HCT116 (cell line): ENCODE measurements at regions not wholly inside any gene's neighbourhood (a gene's known extent, or its start where the extent isn't known, plus 50 kb on each side); places are given as distances from the start of the nearest gene placed in this dataset.

Source experiments
- ATAC-seq: fragments of 200-7000 bp; cut with Tn5 transposase; 2 replicates; pipeline ENCODE4 v1.9.1; 2020; ENCODE audit warnings: mild to moderate bottlenecking, moderate library complexity
- BruUV-seq: library from RNA; stranded (reverse); fragments of 400-500 nt; replicated peaks from 2 replicates; lab custom pipeline; 2021; lab: Mats Ljungman, UMichigan
- CTCF ChIA-PET: fragments of 300-600 bp; sonication (Branson Sonifier 250); formaldehyde crosslinking; loops from one replicate; lab custom pipeline; 2021; ENCODE audit warnings: antibody characterized with exemption; lab: Charles Lee
- POLR2A ChIA-PET: fragments of 300-600, 350-600 bp; sonication (Branson Sonifier 250); formaldehyde crosslinking; loops from one replicate; lab custom pipeline; 2021; ENCODE audit warnings: antibody characterized with exemption; lab: Charles Lee
- RAD21 ChIA-PET, 2 experiments: fragments of 300-600 bp; sonication (Branson Sonifier 250); formaldehyde crosslinking; loops; one replicate each; lab custom pipeline; 2023; ENCODE audit warnings: low total read pairs in 2 of 2; ENCODE audit not compliant: uncharacterized antibody in 2 of 2, unreplicated experiment in 2 of 2, low non-redundant PET in 1 of 2; lab: Charles Lee
- DNase-seq: peaks from one replicate; pipeline ENCODE4 v3.0.0-alpha.2; 2010; ENCODE audit warnings: low read depth, low spot score
- H2AFZ ChIP-seq: fragments of 200-600 bp; shearing (Covaris generic), sonication (generic); 2 replicates; pipeline ENCODE4 v1.6.1; 2017; ENCODE audit warnings: low read depth, mixed run types, mixed read lengths, antibody characterized with exemption, low read length; ENCODE audit not compliant: poor library complexity, severe bottlenecking
- H3K27ac ChIP-seq: 2 replicates; pipeline ENCODE4 v1.5.1; 2012; ENCODE audit warnings: low read depth, low read length
- H3K27me3 ChIP-seq: fragments of 200-600 bp; sonication (generic); 2 replicates; pipeline ENCODE4 v1.6.1; 2016; ENCODE audit warnings: mixed run types, low read length, mixed read lengths; ENCODE audit not compliant: insufficient read depth
- H3K36me3 ChIP-seq, 2 experiments: fragments of 200-500 bp in 1 of 2; fragments of 200-600 bp in 1 of 2; sonication (Bioruptor generic) in 1 of 2; sonication (generic) in 1 of 2; 2 replicates each; pipeline versions ENCODE4 v1.5.1 to v1.6.1; 2014 to 2016; ENCODE audit warnings: low read length in 2 of 2, inconsistent platforms in 1 of 2, mixed read lengths in 1 of 2, mixed run types in 1 of 2; ENCODE audit not compliant: insufficient read depth in 2 of 2, control insufficient read depth in 1 of 2
- H3K4me1 ChIP-seq, 2 experiments: fragments of 200-600 bp in 1 of 2; sonication (generic) in 1 of 2; 2 replicates each; pipeline versions ENCODE4 v1.5.1 to v1.6.1; 2012 to 2017; ENCODE audit warnings: low read length in 2 of 2, inconsistent platforms in 1 of 2, mild to moderate bottlenecking in 1 of 2, mixed read lengths in 1 of 2, mixed run types in 1 of 2, moderate library complexity in 1 of 2; ENCODE audit not compliant: insufficient read depth in 2 of 2, control insufficient read depth in 1 of 2
- H3K4me2 ChIP-seq: fragments of 200-600 bp; sonication (generic); 2 replicates; pipeline ENCODE4 v1.6.1; 2017; ENCODE audit warnings: mixed run types, low read length, mixed read lengths
- H3K4me3 ChIP-seq, 2 experiments: fragments of 200-600 bp in 1 of 2; sonication (generic) in 1 of 2; replicated peaks in 1 of 2; 2 replicates each; pipeline ENCODE4 v1.5.1; 2011 to 2016; ENCODE audit warnings: low read length in 2 of 2, control low read depth in 1 of 2, low read depth in 1 of 2, mild to moderate bottlenecking in 1 of 2, mixed read lengths in 1 of 2, mixed run types in 1 of 2
- H3K79me2 ChIP-seq: fragments of 200-600 bp; sonication (generic); 2 replicates; pipeline ENCODE4 v1.6.1; 2017; ENCODE audit warnings: mild to moderate bottlenecking, mixed run types, low read length, moderate library complexity, mixed read lengths; ENCODE audit not compliant: insufficient read depth
- H3K9ac ChIP-seq: fragments of 200-600 bp; sonication (generic); 2 replicates; pipeline ENCODE4 v1.6.1; 2016; ENCODE audit warnings: low read length, mixed read lengths
- H3K9me2 ChIP-seq: fragments of 200-600 bp; sonication (generic), shearing (Covaris generic); 2 replicates; pipeline ENCODE4 v1.6.1; 2017; ENCODE audit warnings: mixed run types, mild to moderate bottlenecking, moderate library complexity; ENCODE audit not compliant: insufficient read depth
- H3K9me3 ChIP-seq, 2 experiments: fragments of 200-500 bp in 1 of 2; fragments of 200-600 bp in 1 of 2; sonication (Bioruptor generic) in 1 of 2; sonication (generic) in 1 of 2; 2 replicates each; pipeline ENCODE4 v1.6.1; 2014 to 2017; ENCODE audit warnings: low read length in 2 of 2, mixed read lengths in 2 of 2, inconsistent platforms in 1 of 2, low read depth in 1 of 2, mild to moderate bottlenecking in 1 of 2, mixed run types in 1 of 2, moderate library complexity in 1 of 2; ENCODE audit not compliant: control insufficient read depth in 1 of 2, insufficient read depth in 1 of 2
- H4K20me1 ChIP-seq: fragments of 200-600 bp; sonication (generic), shearing (Covaris generic); 2 replicates; pipeline ENCODE4 v1.6.1; 2017; ENCODE audit warnings: mixed run types, mild to moderate bottlenecking, moderate library complexity; ENCODE audit not compliant: insufficient read depth
- CBX3 ChIP-seq: IDR thresholded peaks from 2 replicates; pipeline ENCODE4 v1.6.1; 2012; ENCODE audit warnings: low read depth
- EGR1 ChIP-seq: IDR thresholded peaks from 2 replicates; pipeline ENCODE4 v1.6.1; 2012; ENCODE audit warnings: low read depth
- EZH2 ChIP-seq: fragments of 200-600 bp; sonication (generic); IDR thresholded peaks from 2 replicates; pipeline ENCODE4 v1.6.1; 2017; ENCODE audit warnings: antibody characterized with exemption, mixed run types
- EZH2phosphoT487 ChIP-seq: fragments of 200-600 bp; IDR thresholded peaks from 2 replicates; pipeline ENCODE4 v1.6.1; 2018; ENCODE audit warnings: antibody characterized with exemption, borderline replicate concordance
- FOSL1 ChIP-seq: IDR thresholded peaks from 2 replicates; pipeline ENCODE4 v1.6.1; 2012; ENCODE audit warnings: low read depth
- JUND ChIP-seq: IDR thresholded peaks from 2 replicates; pipeline ENCODE4 v1.6.1; 2012
- POLR2A ChIP-seq: IDR thresholded peaks from 2 replicates; pipeline ENCODE4 v1.7.0; 2011; ENCODE audit warnings: borderline replicate concordance; ENCODE audit not compliant: insufficient read depth, insufficient read length; ENCODE audit errors: extremely low read depth
- POLR2AphosphoS5 ChIP-seq: IDR thresholded peaks from 2 replicates; pipeline ENCODE4 v1.6.1; 2011; ENCODE audit warnings: mild to moderate bottlenecking, low read depth, low read length, moderate library complexity
- RAD21 ChIP-seq: IDR thresholded peaks from 2 replicates; pipeline ENCODE4 v1.6.1; 2012; ENCODE audit warnings: low read depth, mild to moderate bottlenecking
- SIN3A ChIP-seq: IDR thresholded peaks from 2 replicates; pipeline ENCODE4 v1.6.1; 2012; ENCODE audit warnings: low read depth
- SP1 ChIP-seq: IDR thresholded peaks from 2 replicates; pipeline ENCODE4 v1.6.1; 2012; ENCODE audit warnings: low read depth
- TCF7L2 ChIP-seq: IDR thresholded peaks from 2 replicates; pipeline ENCODE4 v1.7.0; 2011; ENCODE audit warnings: borderline replicate concordance, inconsistent platforms; ENCODE audit not compliant: insufficient read depth, insufficient read length; ENCODE audit errors: extremely low read depth
- YY1 ChIP-seq: IDR thresholded peaks from 2 replicates; pipeline ENCODE4 v1.6.1; 2011; ENCODE audit warnings: low read length, low read depth, moderate library complexity, mild to moderate bottlenecking; ENCODE audit not compliant: insufficient replicate concordance; ENCODE audit errors: extremely low read depth
- ZFX ChIP-seq: fragments of 450-650 bp; IDR thresholded peaks from 2 replicates; pipeline ENCODE4 v1.6.1; 2017
- ZNF274 ChIP-seq: fragments of 200-500 bp; sonication (Bioruptor generic); IDR thresholded peaks from 2 replicates; pipeline ENCODE4 v1.6.1; 2014; ENCODE audit warnings: mild to moderate bottlenecking, low read depth, low read length, inconsistent platforms
- intact Hi-C: fragments of 100-400 bp; cut with micrococcal nuclease; formaldehyde crosslinking; loops from 2 replicates; pipeline ENCODE4 v1.10.0; 2022
- TF ChIP-seq, protein P1 (sequence below): IDR thresholded peaks from 2 replicates; pipeline ENCODE4 v1.6.1; 2012

DNA sequence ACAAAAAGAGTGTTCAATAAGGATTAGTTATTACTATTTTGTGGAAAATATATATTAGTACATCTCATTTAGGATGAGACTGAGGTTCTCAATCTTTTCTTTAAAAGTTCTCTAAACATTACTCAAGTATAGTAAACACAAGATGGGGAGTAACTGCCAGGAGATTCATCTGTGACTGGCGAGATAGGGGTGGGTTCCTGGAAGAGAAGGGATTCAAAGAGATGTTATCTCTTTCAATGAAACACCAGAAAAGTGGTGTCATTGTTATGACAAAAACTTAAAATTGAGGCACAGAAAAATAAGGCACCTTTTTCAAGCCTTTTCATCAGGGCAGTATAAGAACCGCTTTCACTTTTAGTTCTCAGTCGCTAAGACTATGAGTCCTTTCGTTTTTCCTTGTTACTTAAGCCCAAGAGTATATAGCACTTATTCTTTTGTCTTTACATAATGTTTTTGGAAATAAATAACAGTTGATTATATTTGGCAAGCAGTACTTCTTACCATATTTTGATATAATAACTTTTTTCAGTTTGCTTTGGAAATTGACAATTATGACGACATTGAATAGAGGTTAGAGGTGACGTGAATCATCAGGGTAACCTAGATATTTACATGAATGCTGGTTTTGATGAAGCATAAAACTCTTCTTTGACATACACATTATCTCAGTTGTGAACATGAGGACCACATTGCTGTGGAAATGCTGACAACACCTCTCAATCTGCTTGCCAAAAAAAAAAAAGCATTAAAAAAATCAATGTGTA, 393.9 kb upstream of the TCF4 start:
- H3K4me3 ChIP-seq: no peak overlapping the region

GRCh38 chr18:55974521-55974920, 386.5 kb upstream of the TCF4 start:
- no peak for TF ChIP-seq RAD21
- no peak for TF ChIP-seq FOSL1
- TF ChIP-seq EZH2phosphoT487: no peak
- no peak for TF ChIP-seq EGR1
- no peak for TF ChIP-seq POLR2A
- TF ChIP-seq JUND: no peak
- TF ChIP-seq EZH2: no peak
- TF ChIP-seq, protein P1, sequence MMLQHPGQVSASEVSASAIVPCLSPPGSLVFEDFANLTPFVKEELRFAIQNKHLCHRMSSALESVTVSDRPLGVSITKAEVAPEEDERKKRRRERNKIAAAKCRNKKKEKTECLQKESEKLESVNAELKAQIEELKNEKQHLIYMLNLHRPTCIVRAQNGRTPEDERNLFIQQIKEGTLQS: no peak
- BruUV-seq: no TSS peak
- CTCF ChIA-PET: no interaction called here
- H2AFZ ChIP-seq: no peak overlapping the region
- H3K36me3 ChIP-seq: no peaks in the 10 kb centered on the region
- H3K4me1 ChIP-seq: no peaks in the 10 kb centered on the region
- H3K27ac ChIP-seq: no peak overlapping the region
- H3K9me3 ChIP-seq: peaks cover 4 to 22% of the 10 kb centered on the region in 2 experiments; a peak in 2 of 4 replicates
- no peak overlapping the region for H3K9ac ChIP-seq
- no peak for DNase-seq
- H3K4me3 ChIP-seq: no peak overlapping the region
- H3K4me2 ChIP-seq: no peak overlapping the region
- H3K9me2 ChIP-seq: no peaks in the 10 kb centered on the region
- RAD21 ChIA-PET: no interaction called here
- H3K79me2 ChIP-seq: no peaks in the 10 kb centered on the region
- intact Hi-C loops: no loop called here
- H3K27me3 ChIP-seq: no peaks in the 10 kb centered on the region
- no peaks in the 10 kb centered on the region for H4K20me1 ChIP-seq
- ATAC-seq: no peak
- POLR2A ChIA-PET: no interaction called here

More for the DNA sequence above, 393.9 kb upstream of the TCF4 start:
- no peaks in the 10 kb centered on the region for H3K9me2 ChIP-seq
- no peak overlapping the region for H3K27ac ChIP-seq
- POLR2A ChIA-PET: no interaction called here
- no peak for ATAC-seq
- CTCF ChIA-PET: no interaction called here
- H3K9me3 ChIP-seq: peaks cover 14 to 19% of the 10 kb centered on the region in 2 experiments; a peak in 2 of 4 replicates
- H3K4me1 ChIP-seq: no peaks in the 10 kb centered on the region
- DNase-seq: no peak
- RAD21 ChIA-PET: no interaction called here
- H3K36me3 ChIP-seq: no peaks in the 10 kb centered on the region
- intact Hi-C loops: no loop called here
- H3K4me2 ChIP-seq: no peak overlapping the region
- TF ChIP-seq EZH2: no peak
- no peak for TF ChIP-seq CBX3
- TF ChIP-seq TCF7L2: no peak
- TF ChIP-seq SIN3A: no peak
- no peak for TF ChIP-seq YY1
- TF ChIP-seq ZNF274: no peak
- no peak for TF ChIP-seq SP1
- no peak for TF ChIP-seq POLR2AphosphoS5
- no peak for TF ChIP-seq RAD21
- TF ChIP-seq ZFX: no peak
- no peaks in the 10 kb centered on the region for H3K79me2 ChIP-seq
- H3K9ac ChIP-seq: no peak overlapping the region
- no peaks in the 10 kb centered on the region for H4K20me1 ChIP-seq
- H3K27me3 ChIP-seq: no peaks in the 10 kb centered on the region
- no peak overlapping the region for H2AFZ ChIP-seq
- BruUV-seq: no TSS peak
